HuH-7 (cell line): ENCODE measurements at regions not wholly inside any gene's neighbourhood (a gene's known extent, or its start where the extent isn't known, plus 50 kb on each side); places are given as distances from the start of the nearest gene placed in this dataset.
A peak's percentile ranks its signal among the peaks of the same experiment; 100 is the strongest.
"Not testable (repeated sequence)": the region's sequence is repeated elsewhere in the genome, so short reads cannot be mapped to it uniquely, and the experiment has no call there.

Experiments used
- DNase-seq: peaks from one replicate; pipeline ENCODE4 v3.0.0; 2011; ENCODE audit warnings: low spot score

- DNase-seq, result no peak
Observed at GRCh38 chr13:50485979-50486935, 357.2 kb downstream of the DLEU7 start.

- DNase-seq, result no peak
Observed at GRCh38 chr13:50493683-50494082, 349.8 kb downstream of the DLEU7 start.

DNA sequence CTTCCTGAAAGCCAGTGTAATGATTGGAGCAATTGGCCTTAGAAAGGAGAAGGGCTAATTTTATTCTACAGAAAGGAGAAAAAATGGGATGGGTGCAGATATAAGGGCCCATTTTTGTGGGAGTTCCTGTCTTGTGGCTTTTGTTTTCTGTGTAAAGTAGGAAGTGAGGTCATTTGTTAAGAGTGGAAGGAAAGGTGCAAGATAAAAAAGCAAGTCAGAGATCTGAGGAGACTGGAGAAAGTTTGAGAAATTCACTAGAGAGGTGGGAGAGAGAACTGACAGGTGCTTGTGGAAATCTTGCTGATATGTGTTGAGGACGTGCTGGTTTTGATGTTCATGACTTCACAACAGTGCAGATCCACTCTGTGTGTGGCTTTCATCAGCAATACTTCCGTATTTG lies 349.4 kb downstream of the DLEU7 start:
- no peak for DNase-seq

DNA sequence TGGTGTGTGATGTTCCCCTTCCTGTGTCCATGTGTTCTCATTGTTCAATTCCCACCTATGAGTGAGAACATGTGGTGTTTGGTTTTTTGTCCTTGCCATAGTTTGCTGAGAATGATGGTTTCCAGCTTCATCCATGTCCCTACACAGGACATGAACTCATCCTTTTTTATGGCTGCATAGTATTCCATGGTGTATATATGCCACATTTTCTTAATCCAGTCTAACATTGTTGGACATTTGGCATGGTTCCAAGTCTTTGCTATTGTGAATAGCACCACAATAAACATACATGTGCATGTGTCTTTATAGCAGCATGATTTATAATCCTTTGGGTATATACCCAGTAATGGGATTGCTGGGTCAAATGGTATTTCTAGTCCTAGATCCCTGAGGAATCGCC lies 340.3 kb downstream of the DLEU7 start:
- DNase-seq, result not testable (repeated sequence)

DNA sequence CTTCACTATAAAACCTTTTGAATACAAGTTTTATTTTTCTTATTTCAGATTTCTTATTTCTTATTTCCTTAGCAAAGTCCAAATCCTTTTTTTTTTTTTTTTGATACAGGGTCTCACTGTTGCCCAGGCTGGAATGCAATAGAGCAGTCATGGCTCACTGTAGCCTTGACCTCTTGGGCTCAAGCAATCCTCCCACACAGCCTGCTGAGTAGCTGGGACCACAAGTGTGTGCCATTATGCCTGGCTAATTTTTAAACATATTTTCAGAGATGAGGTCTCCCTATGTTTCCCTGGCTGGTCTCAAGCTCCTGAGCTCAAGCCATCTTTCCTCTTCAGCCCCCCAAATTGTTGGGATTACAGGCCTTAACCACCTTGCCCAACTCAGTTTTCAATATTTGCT lies 334.3 kb downstream of the DLEU7 start:
- DNase-seq, result no peak

GRCh38 chr13:50509771-50510441 lies 333.6 kb downstream of the DLEU7 start:
- no peak for DNase-seq

DNA sequence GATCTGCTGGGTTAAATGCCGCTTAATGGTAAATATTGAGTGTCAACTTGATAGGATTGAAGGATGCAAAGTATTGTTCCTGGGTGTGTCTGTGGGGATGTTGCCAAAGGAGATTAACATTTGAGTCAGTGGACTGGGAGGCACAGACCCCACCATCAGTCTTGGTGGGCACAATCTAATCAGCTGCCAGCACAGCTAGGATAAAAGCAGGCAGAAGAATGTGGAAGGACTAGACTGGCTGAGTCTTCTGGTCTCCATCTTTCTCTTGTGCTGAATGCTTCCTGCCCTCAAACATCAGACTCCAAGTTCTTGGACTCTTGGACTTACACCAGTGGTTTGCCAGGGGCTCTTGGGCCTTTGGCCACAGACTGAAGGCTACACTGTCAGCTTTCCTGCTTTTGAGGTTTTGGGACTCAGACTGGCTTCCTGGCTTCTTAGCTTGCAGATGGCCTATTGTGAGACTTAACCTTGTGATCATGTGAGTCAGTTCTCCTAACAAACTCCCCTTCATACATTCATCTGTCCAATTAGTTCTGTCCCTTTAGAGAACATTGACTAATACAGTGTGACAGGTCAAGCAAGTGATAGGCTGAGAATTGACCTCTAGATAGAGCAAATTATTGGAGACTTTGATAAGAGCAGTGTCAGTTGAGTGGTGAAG lies 332.5 kb downstream of the DLEU7 start:
- DNase-seq, result not testable (repeated sequence)

DNA sequence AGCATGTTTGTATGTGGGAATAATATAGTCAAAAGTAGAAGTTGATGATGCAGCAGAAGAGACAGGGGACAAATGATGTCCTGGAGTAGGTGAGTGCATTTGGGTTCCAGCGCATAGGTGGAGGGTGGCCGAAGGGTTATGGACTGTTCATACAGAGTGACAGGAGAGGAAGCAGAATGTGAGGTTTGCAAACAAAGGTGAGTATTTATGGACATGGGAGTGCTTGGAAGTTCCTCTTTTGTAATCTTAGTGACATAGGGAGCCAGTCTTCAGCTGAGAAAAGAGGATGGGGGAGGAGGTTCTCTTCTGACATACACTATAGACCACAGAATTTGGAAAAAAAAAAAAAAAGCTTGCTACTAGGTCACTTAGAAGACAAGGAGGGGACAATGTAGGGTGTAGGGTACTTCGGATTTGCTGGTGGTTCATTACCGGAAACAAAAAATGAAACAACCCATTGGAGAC lies 331.6 kb downstream of the DLEU7 start:
- no peak for DNase-seq

DNA sequence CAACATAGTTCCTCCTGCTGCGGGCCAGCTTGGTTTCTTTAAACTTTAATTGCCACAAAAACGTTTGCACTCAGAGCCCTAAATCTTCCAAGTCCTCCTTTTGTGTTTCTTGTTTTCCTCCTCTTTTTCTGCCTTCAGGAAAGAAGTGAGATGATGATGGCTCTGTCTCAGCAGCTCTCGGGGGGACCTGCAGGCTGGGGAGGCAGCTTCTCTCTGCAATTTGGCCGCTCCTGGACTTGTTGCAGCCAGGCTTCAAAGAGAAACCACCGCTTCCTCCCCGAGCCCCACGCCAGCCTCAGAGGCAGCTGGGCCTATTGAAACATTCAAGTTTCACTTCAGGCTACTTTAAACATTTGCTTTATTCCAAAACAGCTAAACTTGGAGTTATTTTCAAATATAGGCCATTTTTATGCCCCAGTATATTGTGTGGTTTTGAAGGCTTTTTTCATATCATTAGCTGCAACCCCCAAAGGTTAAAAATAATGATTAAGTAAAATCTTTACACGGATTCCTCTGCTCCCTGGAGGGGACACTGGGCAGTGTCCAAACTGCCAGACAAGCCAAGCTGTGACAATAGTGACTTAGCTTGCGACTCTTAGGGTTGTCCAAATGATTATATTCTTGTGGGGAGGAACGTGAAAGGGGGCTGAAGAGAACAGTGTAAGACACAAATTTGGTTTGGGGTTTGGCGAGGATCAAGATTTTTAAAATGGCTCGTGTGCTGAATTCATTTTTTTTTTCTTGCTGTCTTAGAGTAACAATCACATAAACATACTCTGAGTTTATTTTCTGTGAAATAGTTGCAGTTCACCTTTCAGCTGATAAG lies 330.8 kb downstream of the DLEU7 start:
- no peak for DNase-seq

GRCh38 chr13:50513300-50513877 lies 330.1 kb downstream of the DLEU7 start:
- DNase-seq, result no peak

- no peak for DNase-seq
Observed at GRCh38 chr13:50514249-50514648, 329.2 kb downstream of the DLEU7 start.

- DNase-seq, result no peak
Observed at GRCh38 chr13:50518131-50518530, 325.4 kb downstream of the DLEU7 start.

DNA sequence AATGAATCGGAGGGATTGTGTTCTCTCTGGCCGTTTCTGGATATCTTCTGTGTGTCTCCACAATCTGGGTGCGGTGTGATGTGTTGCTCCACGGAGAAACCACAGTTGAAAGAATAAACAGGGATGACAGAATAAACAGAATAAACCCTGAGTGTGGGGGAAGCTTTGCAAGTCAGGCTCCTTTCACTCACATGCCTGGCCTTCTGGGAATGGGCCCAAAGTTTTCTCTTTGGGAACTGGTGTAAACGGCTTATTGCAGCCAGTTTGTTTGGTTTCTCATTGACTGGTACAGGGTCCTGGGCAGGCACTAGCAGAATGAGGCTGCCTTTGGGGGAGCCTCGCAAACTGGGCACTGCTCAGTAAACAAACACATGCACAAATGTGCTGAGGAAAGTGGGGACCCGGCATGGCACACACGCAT lies 324.7 kb downstream of the DLEU7 start:
- no peak for DNase-seq

- DNase-seq, result no peak
Observed at GRCh38 chr13:50519866-50520265, 323.6 kb downstream of the DLEU7 start.

GRCh38 chr13:50521006-50521830 lies 322.3 kb downstream of the DLEU7 start:
- no peak for DNase-seq

DNA sequence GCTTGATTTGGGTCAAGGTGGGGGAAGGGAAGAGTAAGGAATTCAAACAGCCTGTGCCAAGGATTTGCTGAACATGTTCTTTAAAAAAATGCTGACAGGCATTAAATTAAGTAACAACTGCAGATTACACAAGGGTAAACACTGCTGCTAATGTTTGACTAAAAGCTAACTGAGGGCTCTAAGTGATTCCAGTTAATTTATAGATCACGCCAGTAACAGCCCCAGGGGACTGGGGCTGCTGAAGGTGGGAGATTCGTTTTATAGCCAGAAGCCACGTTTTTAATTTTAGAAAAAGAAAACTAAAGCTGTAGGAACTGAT lies 321.7 kb downstream of the DLEU7 start:
- DNase-seq, result peak; percentile 30

DNA sequence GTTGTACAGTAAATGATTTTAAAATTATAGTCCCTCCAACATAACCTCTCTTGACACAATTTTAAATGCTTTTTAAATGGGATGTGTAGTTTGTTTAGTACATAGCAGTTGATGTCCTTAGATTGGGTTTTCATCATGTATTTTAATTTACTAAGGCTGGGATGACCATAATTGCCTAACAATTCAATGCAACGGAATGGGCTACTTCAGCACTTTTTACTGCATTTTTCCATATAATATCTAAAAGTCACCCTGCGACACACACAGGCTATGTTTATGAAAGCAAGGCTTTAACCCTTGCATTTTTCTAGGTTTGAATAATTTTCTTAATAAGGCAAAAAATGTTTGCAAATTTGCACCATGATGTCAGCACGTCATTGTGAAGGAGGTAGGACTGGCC lies 321.0 kb downstream of the DLEU7 start:
- DNase-seq, result no peak

- DNase-seq, result no peak
Observed at GRCh38 chr13:50523307-50523706, 320.2 kb downstream of the DLEU7 start.

- no peak for DNase-seq
Observed at GRCh38 chr13:50524560-50524959, 318.9 kb downstream of the DLEU7 start.

- no peak for DNase-seq
Observed at GRCh38 chr13:50526661-50527071, 316.8 kb downstream of the DLEU7 start.

- DNase-seq, result no peak
Observed at GRCh38 chr13:50527188-50527587, 316.3 kb downstream of the DLEU7 start.
